ENCODE measurements at regions not wholly inside any gene's neighbourhood (a gene's known extent, or its start where the extent isn't known, plus 50 kb on each side); places are given as distances from the start of the nearest gene placed in this dataset.

- Histone ChIP-seq H3K36me3 (ENCODE audit: control insufficient read depth, insufficient read depth, low read length) (no peaks in the 10 kb centered on the region), H3K4me2 (ENCODE audit: low read depth, low read length) (no peak overlapping the region), H3K4me3 (ENCODE audit: insufficient read depth, low read depth, low read length) (no peak overlapping the region), H2BK120ac (ENCODE audit: low read depth, low read length) (no peak overlapping the region), H3K27me3 (ENCODE audit: control insufficient read depth, insufficient read depth, low read length) (no peaks in the 10 kb centered on the region), H2AK5ac (ENCODE audit: low read depth, low read length) (no peak overlapping the region), H4K8ac (ENCODE audit: low read depth in 2 of 2, low read length in 2 of 2) (no peak overlapping the region), H2AFZ (replicated peaks; ENCODE audit: low read length, poor library complexity) (no peak overlapping the region), H3K23ac (ENCODE audit: low read depth, low read length) (no peak overlapping the region), H3K56ac (ENCODE audit: extremely low read depth, insufficient read depth, low read length) (no peak overlapping the region), H4K91ac (ENCODE audit: insufficient read depth, low read depth, low read length) (no peak overlapping the region), H2AK9ac (replicated peaks; ENCODE audit: low read depth, low read length, poor library complexity) (no peak overlapping the region), H2BK20ac (ENCODE audit: low read depth, low read length) (no peak overlapping the region), H3K4ac (ENCODE audit: low read depth, low read length) (no peak overlapping the region), H4K5ac (ENCODE audit: low read depth, low read length) (no peak overlapping the region), H3K9ac (ENCODE audit: low read depth, low read length) (no peak overlapping the region), H3K18ac (ENCODE audit: low read depth, low read length) (no peak overlapping the region), H3K9me1 (ENCODE audit: insufficient read depth, low read length) (no peaks in the 10 kb centered on the region), H3K27ac (ENCODE audit: insufficient read depth, low read length) (no peak overlapping the region), H3K14ac (replicated peaks; ENCODE audit: low read depth, low read length) (no peak overlapping the region), H2BK15ac (ENCODE audit: low read depth, low read length) (no peak overlapping the region), H3K9me3 (ENCODE audit: control insufficient read depth, insufficient read depth, low read length) (no peaks in the 10 kb centered on the region), H3K4me1 (ENCODE audit: control insufficient read depth, insufficient read depth, low read length) (no peaks in the 10 kb centered on the region), H3K79me1 (ENCODE audit: low read depth in 1 of 2, low read length in 2 of 2) (no peaks in the 10 kb centered on the region), H4K20me1 (ENCODE audit: insufficient read depth, low read length) (no peaks in the 10 kb centered on the region), H2BK5ac (ENCODE audit: low read depth, low read length, poor library complexity, severe bottlenecking) (no peak overlapping the region)
- no peak for DNase-seq
- ATAC-seq (ENCODE audit: low read depth), result no peak
- POLR2A ChIA-PET (ENCODE audit: unreplicated experiment), result no interaction called here
- dilution Hi-C loops (cut with HindIII; ENCODE audit: low sequenced_read_pairs, unreplicated experiment), result no loop called here
- no TSS peak for BruUV-seq (replicated peaks)
- intact Hi-C loops (cut with micrococcal nuclease), result no loop called here
- CTCF ChIA-PET, result interaction anchor here (0.5 kb wide), 1 partner anchor 19 kb away, joined by 3 read pairs; no protein-coding TSS in a partner anchor
- WGBS, 2 experiments (ENCODE audit: extremely low coverage in 2 of 2, insufficient read length in 1 of 2), result no CpG with 5 or more reads among the region's 2 CpGs
- in situ Hi-C loops (cut with MboI; ENCODE audit: low sequenced_read_pairs), result no loop called here
- TF ChIP-seq RFX5 (IDR thresholded peaks at IDR 0.05; ENCODE audit: low read depth, low read length) (no peak), NFE2L2 (IDR thresholded peaks at IDR 0.05; ENCODE audit: low read depth, low read length) (no peak), RAD21 (IDR thresholded peaks at IDR 0.05; ENCODE audit: low read length) (no peak), MXI1 (IDR thresholded peaks at IDR 0.05; ENCODE audit: borderline replicate concordance, low read depth, low read length) (no peak), CHD1 (IDR thresholded peaks at IDR 0.05; ENCODE audit: low read depth, low read length) (no peak), MAZ (IDR thresholded peaks at IDR 0.05; ENCODE audit: borderline replicate concordance, low read depth, low read length) (no peak), FOS (IDR thresholded peaks at IDR 0.05; ENCODE audit: low read depth, low read length) (no peak), MAFK (IDR thresholded peaks at IDR 0.05; ENCODE audit: low read depth, low read length) (no peak), RCOR1 (IDR thresholded peaks at IDR 0.05; ENCODE audit: insufficient replicate concordance, low read length) (no peak), POLR2A (IDR thresholded peaks at IDR 0.05; ENCODE audit: low read depth, low read length) (no peak), CEBPB (IDR thresholded peaks at IDR 0.05; ENCODE audit: low read depth, low read length) (no peak), SMC3 (IDR thresholded peaks at IDR 0.05; ENCODE audit: low read depth, low read length) (no peak), BHLHE40 (IDR thresholded peaks at IDR 0.05; ENCODE audit: low read depth, low read length) (no peak), ELK1 (IDR thresholded peaks at IDR 0.05; ENCODE audit: borderline replicate concordance, low read depth, low read length) (no peak)
- TF ChIP-seq, protein P1, sequence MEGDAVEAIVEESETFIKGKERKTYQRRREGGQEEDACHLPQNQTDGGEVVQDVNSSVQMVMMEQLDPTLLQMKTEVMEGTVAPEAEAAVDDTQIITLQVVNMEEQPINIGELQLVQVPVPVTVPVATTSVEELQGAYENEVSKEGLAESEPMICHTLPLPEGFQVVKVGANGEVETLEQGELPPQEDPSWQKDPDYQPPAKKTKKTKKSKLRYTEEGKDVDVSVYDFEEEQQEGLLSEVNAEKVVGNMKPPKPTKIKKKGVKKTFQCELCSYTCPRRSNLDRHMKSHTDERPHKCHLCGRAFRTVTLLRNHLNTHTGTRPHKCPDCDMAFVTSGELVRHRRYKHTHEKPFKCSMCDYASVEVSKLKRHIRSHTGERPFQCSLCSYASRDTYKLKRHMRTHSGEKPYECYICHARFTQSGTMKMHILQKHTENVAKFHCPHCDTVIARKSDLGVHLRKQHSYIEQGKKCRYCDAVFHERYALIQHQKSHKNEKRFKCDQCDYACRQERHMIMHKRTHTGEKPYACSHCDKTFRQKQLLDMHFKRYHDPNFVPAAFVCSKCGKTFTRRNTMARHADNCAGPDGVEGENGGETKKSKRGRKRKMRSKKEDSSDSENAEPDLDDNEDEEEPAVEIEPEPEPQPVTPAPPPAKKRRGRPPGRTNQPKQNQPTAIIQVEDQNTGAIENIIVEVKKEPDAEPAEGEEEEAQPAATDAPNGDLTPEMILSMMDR (conservative IDR thresholded peaks at IDR 0.05; ENCODE audit: low read depth, low read length), result no peak
- TF ChIP-seq, protein P2, sequence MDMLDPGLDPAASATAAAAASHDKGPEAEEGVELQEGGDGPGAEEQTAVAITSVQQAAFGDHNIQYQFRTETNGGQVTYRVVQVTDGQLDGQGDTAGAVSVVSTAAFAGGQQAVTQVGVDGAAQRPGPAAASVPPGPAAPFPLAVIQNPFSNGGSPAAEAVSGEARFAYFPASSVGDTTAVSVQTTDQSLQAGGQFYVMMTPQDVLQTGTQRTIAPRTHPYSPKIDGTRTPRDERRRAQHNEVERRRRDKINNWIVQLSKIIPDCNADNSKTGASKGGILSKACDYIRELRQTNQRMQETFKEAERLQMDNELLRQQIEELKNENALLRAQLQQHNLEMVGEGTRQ (IDR thresholded peaks at IDR 0.05; ENCODE audit: low read depth, low read length), result no peak
Measured at GRCh38 chr5:63249960-63250359, 671.3 kb downstream of the LRRC70 start.

All from IMR-90 (cell line).